ENCODE measurements at regions not wholly inside any gene's neighbourhood (a gene's known extent, or its start where the extent isn't known, plus 50 kb on each side); places are given as distances from the start of the nearest gene placed in this dataset.
"Not testable (repeated sequence)": the region's sequence is repeated elsewhere in the genome, so short reads cannot be mapped to it uniquely, and the experiment has no call there.

GRCh38 chr4:114034189-114034588 is 54.7 kb upstream of the ARSJ start:
- DNase-seq = no peak

DNA sequence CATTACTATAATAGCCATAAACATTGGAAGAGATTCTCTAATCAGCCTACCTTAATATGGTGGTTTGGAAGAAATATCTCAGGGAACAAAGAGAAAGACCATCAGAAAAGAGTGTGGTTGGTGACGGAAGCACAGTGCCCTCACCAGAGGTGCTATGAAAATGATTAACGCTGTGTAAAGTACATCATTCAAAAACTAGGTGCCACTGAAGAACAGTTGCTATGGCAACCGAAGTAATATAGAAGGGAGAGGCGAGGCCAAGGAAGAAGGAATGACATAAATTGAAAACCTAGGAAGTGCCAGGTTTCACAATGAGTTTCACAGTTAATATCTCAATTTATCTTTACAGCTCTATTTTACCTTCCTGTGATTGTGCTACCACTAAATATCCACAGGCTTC is 57.0 kb upstream of the ARSJ start:
- DNase-seq = no peak

- DNase-seq = no peak
These were observed 57.4 kb upstream of the ARSJ start for GRCh38 chr4:114036864-114037263.

DNA sequence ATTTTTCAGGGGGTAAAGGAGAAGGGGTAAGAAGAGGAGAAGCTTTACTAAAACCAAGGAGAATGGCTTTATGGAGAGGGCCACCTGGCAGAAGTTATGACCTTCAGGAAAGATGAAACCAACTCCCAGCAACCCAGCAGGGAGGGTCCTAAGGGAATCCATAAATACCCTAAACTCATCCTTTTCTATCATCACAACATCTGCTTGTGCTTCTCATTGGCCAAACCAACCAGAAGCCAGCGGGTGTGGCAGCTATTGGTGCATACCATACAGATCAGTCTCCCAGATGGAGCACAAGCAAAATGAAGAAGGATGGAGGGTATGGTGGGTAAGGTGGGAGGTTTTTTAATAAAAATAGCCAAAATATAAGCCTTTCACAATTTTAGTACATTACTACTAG is 58.5 kb upstream of the ARSJ start:
- no peak for DNase-seq

- no peak for DNase-seq
These were observed 59.4 kb upstream of the ARSJ start for GRCh38 chr4:114038762-114039387.

DNA sequence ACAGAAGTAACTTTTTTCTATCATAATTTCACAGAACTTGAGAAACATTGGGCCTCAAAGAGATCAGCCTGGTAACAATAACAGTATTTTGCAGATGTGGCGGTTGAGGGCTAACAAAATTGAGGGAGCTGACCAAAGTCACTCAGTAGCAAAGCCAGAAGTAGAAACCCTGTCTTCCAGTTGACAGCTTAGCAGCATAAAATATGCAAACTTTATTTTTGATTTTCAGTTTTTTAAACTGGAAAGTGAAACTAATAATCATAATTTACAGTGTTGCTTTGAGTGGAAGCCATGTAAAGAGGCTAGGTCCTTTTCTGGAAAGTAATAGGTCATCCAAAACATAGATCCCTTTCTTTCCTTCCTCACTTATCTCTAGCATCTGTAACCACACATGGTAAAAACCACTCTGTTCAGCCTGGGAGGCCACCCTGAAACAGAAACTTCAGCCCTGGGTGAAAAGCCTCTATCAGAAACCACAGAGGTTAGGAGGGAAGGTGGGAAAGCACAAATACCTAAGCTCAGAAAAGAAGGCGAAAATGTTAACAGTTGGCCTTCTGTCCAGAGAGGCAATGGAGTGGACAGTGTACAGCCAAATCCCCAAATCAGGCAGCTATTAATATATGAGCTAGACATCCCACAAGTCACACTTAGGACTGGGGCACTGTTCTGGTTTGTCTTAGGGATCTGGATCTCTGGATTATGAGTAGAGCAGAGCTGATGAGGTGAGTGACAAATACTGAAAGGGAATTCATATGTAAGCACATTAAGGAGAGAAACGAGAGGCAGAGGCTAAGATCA is 61.1 kb upstream of the ARSJ start:
- no peak for DNase-seq

DNA sequence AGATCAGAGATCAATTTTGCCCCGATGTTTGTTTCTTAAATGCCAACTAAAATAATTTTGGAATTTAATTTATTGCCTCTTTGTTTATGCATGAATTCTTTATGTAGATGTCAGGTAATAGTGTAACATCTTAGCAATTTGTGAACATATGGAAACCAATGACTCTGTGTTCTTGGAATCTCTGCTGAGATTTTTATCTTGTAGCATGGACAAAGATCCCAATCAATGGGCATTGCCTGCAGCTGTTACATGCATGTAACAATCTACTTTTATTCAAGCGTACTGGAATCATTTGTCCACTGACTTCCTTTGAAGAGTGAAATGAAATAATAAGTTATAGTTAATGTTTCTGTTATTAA is 61.6 kb upstream of the ARSJ start:
- DNase-seq = no peak

- no peak for DNase-seq
These were observed 63.7 kb upstream of the ARSJ start for GRCh38 chr4:114043116-114043515.

GRCh38 chr4:114044351-114044750 is 64.9 kb upstream of the ARSJ start:
- DNase-seq = not testable (repeated sequence)

DNA sequence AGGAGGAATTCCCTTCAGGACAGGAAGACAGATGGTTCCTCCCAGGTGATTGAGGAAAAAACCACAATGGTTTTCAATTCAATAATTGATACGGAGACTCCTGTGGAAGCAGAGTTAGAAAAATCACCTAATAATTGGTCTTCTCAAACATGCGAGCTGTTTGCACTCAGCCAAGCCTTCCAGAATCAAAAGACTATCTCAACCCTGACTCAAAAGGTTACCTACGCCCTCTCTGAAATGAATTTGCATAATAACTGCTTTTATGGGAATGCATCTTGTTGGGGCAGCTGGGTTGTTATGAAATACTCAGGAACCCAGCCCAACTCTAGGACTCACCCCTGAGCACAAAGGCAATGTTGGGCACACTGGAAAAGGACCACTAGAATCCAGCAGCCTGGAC is 66.9 kb upstream of the ARSJ start:
- DNase-seq = no peak

DNA sequence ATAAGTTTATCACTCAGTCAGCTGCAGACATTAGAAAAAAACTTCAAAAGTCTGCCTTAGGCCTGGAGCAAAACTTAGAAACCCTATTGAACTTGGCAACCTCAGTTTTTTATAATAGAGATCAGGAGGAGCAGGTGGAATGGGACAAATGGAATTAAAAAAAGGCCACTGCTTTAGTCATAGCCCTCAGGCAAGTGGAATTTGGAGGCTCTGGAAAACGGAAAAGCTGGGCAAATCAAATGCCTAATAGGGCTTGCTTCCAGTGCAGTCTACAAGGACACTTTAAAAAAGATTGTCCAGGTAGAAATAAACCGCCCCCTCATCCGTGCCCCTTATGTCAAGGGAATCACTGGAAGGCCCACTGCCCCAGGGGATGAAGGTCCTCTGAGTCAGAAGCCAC is 68.7 kb upstream of the ARSJ start:
- not testable (repeated sequence) for DNase-seq

DNA sequence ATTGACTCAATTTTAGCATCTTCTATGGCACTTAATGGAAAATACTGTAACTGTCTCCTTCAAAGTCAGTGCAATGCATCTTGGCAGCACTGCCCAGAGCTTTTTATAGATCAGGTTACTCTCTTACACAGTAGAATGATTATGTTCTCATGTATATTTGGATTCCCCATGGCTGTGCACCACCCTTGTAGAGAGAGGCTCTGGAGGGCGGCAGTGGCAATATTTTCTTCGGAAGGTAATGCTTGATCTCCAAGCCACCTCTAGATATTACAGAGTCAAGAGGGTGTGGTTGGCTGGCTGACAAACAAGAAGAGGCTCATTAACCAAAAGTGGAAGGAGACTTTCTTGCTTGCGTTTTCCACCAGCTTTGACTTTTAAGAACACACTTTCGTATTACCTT is 72.8 kb upstream of the ARSJ start:
- peak; percentile 7 for DNase-seq

GRCh38 chr4:114056599-114056998 is 77.2 kb upstream of the ARSJ start:
- no peak for DNase-seq

- no peak for DNase-seq
These were observed 78.3 kb upstream of the ARSJ start for GRCh38 chr4:114057746-114058145.

DNA sequence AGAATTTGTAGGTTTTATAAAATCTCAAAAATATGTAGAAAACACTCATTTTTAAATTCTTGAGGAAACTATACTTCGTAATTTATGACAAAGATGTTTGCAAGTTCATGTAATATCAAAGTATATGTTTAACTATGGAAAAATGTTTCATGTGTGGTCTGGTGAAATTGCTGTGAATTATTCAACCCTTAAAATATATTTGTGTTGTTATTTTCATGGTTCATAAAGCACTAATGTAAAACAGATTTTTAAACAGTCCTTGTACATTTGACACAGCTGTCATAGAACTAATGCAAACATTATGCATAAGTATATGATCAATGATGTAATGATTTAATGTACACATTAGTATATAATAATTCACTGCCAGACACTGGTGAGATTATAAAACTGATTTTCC is 83.1 kb upstream of the ARSJ start:
- no peak for DNase-seq

DNA sequence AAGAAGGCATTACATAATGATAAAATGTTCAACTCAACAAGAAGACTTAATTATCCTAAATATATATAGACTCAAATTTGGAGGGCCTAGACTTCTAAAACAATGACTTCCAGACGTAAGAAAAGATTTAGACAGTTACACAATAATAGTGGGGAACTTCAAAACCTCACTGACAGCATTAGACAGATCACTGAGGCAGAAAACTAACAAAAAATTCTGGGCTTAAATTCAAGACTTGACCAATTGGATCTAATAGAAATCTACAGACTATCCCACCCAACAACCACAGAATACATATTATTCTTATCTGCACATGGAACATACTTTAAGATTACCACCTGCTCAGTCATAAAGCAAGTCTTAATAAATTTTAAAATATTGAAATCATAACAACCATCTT is 93.3 kb upstream of the ARSJ start:
- no peak for DNase-seq

- no peak for DNase-seq
These were observed 97.6 kb upstream of the ARSJ start for GRCh38 chr4:114076899-114077570.

DNA sequence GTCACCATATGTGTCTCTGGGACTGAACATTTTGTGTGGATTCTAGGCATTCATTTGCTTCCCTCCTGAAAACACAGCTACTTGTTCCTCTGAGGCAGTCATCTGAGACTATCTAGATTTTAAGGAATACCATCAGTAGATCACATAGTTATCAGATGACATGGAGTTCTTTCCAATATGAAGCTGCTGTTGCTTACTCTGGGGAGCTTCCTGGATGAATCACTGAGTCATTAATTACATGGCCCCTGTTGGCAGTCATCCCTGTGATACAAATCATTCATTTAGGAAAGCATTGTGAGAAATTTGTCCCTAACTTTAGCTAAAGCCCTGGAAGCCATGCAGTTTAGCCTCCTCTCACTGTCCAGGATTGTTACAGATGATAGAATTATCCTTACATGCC is 98.2 kb upstream of the ARSJ start:
- no peak for DNase-seq

DNA sequence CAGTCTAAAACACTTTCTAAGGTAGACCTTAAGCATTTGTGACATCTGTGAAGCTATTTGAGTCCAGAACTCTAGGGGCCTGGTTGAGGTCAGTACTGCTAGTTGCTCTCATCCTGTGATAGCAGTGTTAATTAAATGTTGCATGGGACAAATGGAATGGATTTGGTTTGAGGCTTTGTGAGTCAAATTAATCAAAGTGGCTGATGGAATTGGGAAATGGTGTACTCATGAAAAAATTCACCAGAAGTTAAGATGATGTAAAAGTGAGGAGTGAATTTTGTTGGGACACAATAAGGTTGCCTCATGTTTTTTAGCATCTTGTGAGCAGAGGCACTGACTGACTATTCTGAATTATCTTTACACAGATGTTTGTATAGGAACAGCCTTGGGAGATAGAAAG is 99.2 kb upstream of the ARSJ start:
- no peak for DNase-seq

DNA sequence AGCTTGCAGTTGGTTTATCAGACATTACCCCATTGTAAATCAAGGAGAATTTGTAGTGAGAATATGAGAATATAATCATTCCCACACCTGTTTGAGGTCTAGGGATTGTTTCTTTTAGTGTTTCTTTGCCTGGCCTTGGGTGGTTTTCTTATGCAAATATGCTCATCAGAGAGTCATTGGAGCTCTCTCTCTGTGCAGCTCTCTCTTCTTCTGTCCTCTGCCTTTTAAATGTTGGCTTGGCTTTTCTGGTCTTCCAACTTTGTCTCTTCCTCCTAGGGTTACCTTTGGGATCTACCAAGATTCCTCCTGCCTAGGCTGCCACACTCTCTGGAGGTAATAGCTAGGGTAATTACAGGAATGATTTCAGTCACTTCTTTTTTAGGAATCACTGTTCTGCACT is 102.3 kb upstream of the ARSJ start:
- DNase-seq = no peak

DNA sequence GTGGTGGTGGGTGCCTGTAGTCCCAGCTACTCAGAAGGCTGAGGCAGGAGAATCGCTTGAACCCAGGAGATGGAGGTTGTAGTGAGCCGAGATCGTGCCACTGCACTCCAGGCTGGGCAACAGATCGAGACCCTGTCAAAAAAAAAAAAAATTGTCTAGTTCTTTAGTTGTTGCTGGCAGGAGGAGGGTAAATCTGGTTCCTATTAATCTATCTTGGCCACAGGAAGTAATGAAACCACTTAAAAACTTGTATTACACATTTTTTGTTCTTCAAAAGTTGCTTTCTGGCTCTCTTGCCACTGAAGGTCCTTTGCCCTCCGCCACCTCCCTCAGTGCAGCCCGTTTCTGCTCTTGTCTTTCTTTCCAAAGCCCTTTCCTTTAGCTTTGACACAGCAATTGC is 102.9 kb upstream of the ARSJ start:
- DNase-seq = no peak

DNA sequence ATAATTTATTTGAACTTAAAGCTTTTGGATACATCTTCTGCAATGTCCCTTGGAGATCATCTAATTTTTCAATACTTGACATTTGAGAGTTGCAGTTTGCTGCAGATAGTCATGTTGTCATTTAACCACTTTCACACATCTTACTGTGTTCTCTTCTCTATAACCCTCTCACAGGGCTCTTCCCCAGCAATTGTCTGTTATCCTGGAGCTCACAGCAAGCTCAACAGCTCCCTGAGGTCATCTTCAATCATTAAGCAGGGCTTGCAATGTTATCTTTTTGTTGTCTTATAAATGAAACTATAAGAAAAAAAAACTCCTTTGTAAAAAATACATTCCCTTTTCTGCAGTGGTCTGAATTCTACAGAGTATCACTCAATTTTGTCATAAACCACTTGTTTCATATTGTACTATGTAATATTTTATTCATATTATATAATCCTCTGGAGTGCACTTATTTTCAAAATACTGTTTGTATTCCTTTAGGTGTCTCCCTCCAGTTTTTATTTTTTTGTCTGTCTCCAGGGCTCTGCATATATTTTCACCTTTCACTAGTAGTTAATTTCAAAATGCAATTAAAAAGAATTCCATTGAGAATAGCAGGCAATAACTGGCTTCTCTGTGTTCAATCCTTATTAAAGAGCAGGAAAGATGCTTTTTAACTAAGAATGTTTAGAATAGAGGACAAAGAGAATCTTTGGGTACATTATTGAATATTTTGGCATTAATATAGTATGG is 106.3 kb upstream of the ARSJ start:
- DNase-seq = no peak

DNA sequence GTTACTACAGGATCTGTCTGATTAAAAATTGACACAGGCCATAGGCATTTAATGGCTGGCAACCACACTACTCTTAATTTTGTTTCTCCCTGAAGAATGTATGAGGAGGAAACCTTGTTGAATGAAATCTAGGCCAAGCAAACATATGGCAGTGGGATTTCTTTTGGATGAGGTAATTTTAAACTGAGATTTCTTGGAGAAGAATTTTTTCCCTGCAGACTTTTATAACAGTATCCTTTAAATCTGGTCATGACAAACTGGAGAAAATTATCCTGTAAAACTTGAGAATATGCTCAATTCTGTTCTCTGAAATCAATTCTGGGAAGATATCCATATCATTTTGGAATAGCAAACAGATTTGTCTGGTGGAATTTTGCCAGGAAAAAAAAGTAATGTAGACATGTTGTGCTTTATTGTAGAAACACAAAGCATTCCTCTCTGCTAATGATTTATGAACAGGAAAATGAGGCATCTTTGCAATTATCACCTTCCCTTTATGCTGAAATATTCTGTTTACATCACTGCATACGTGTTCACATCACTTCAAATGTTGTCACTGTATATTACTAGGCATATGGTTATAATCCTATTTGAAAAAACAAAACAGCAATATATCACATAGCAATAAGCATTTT is 108.3 kb upstream of the ARSJ start:
- no peak for DNase-seq
